Trophoblast cell (in vitro differentiated cells and primary cell): ENCODE measurements at regions not wholly inside any gene's neighbourhood (a gene's known extent, or its start where the extent isn't known, plus 50 kb on each side); places are given as distances from the start of the nearest gene placed in this dataset.
A peak's percentile ranks its signal among the peaks of the same experiment; 100 is the strongest.

Experiments
- DNase-seq, 2 donors: peaks; one replicate each; pipeline ENCODE4 v3.0.0-alpha.2; 2016
- H2AFZ ChIP-seq: 2 replicates; pipeline ENCODE4 v1.6.1; 2013; ENCODE audit warnings: low read length, moderate library complexity, mild to moderate bottlenecking; ENCODE audit not compliant: insufficient read depth, poor library complexity
- H2AK5ac ChIP-seq: 2 replicates; pipeline ENCODE4 v1.6.1; 2013; ENCODE audit warnings: mild to moderate bottlenecking, low read length
- H2BK120ac ChIP-seq: 2 replicates; pipeline ENCODE4 v1.6.1; 2013; ENCODE audit warnings: low read length, mild to moderate bottlenecking, moderate library complexity; ENCODE audit not compliant: insufficient read depth, poor library complexity
- H2BK12ac ChIP-seq: 2 replicates; pipeline ENCODE4 v1.6.1; 2013; ENCODE audit warnings: mild to moderate bottlenecking, low read length, moderate library complexity
- H2BK5ac ChIP-seq: 2 replicates; pipeline ENCODE4 v1.6.1; 2013; ENCODE audit warnings: low read length, low read depth, moderate library complexity, mild to moderate bottlenecking; ENCODE audit not compliant: poor library complexity
- H3K14ac ChIP-seq: 2 replicates; pipeline ENCODE4 v1.6.1; 2013; ENCODE audit warnings: mild to moderate bottlenecking, low read length
- H3K18ac ChIP-seq: 2 replicates; pipeline ENCODE4 v1.6.1; 2013; ENCODE audit warnings: mild to moderate bottlenecking, low read length
- H3K23ac ChIP-seq: 2 replicates; pipeline ENCODE4 v1.6.1; 2013; ENCODE audit warnings: low read length
- H3K27ac ChIP-seq: 2 replicates; pipeline ENCODE4 v1.5.1; 2013; ENCODE audit warnings: low read depth, mild to moderate bottlenecking, inconsistent platforms, low read length, moderate library complexity
- H3K27me3 ChIP-seq: 2 replicates; pipeline ENCODE4 v1.6.1; 2013; ENCODE audit warnings: inconsistent platforms, mild to moderate bottlenecking, low read length, moderate library complexity; ENCODE audit not compliant: insufficient read depth
- H3K36me3 ChIP-seq, 2 experiments: 1 replicate in 1 of 2; 2 replicates in 1 of 2; pipeline ENCODE4 v1.6.1; 2013; ENCODE audit warnings: low read length in 2 of 2, mild to moderate bottlenecking in 2 of 2, moderate library complexity in 1 of 2; ENCODE audit not compliant: insufficient read depth in 2 of 2, control insufficient read depth in 1 of 2
- H3K4ac ChIP-seq: 2 replicates; pipeline ENCODE4 v1.6.1; 2013; ENCODE audit warnings: low read depth, mild to moderate bottlenecking, low read length, moderate library complexity
- H3K4me1 ChIP-seq, 2 experiments: 1 replicate in 1 of 2; 2 replicates in 1 of 2; pipeline ENCODE4 v1.6.1; 2013; ENCODE audit warnings: low read length in 2 of 2, mild to moderate bottlenecking in 2 of 2, moderate library complexity in 1 of 2; ENCODE audit not compliant: insufficient read depth in 2 of 2, control insufficient read depth in 1 of 2
- H3K4me2 ChIP-seq: 2 replicates; pipeline ENCODE4 v1.6.1; 2013; ENCODE audit warnings: inconsistent platforms, mild to moderate bottlenecking, low read length, moderate library complexity
- H3K4me3 ChIP-seq: 2 replicates; pipeline ENCODE4 v1.5.1; 2013; ENCODE audit warnings: mild to moderate bottlenecking, low read depth, low read length, inconsistent platforms
- H3K79me1 ChIP-seq: one replicate; pipeline ENCODE4 v1.6.1; 2013; ENCODE audit warnings: low read length
- H3K79me2 ChIP-seq: 2 replicates; pipeline ENCODE4 v1.6.1; 2013; ENCODE audit warnings: low read length, mild to moderate bottlenecking; ENCODE audit not compliant: control insufficient read depth, insufficient read depth, poor library complexity
- H3K9ac ChIP-seq: 2 replicates; pipeline ENCODE4 v1.6.1; 2013; ENCODE audit warnings: mild to moderate bottlenecking, low read length
- H3K9me3 ChIP-seq: 2 replicates; pipeline ENCODE4 v1.6.1; 2013; ENCODE audit warnings: low read depth, mild to moderate bottlenecking, control low read depth, inconsistent platforms, low read length; ENCODE audit not compliant: insufficient read depth
- H4K12ac ChIP-seq: 2 replicates; pipeline ENCODE4 v1.6.1; 2013; ENCODE audit warnings: low read depth, mild to moderate bottlenecking, low read length, moderate library complexity
- H4K8ac ChIP-seq: 2 replicates; pipeline ENCODE4 v1.6.1; 2013; ENCODE audit warnings: low read depth, mild to moderate bottlenecking, low read length, moderate library complexity
- H4K91ac ChIP-seq: one replicate; pipeline ENCODE4 v1.6.1; 2013; ENCODE audit warnings: low read depth, mild to moderate bottlenecking, low read length, moderate library complexity
- WGBS: extraction: QIAGEN DNeasy Blood & Tissue Kit; methylation state at CpG from one replicate; pipeline ENCODE4 v1.1.7; 2013; ENCODE audit warnings: missing lambda C conversion rate; ENCODE audit not compliant: insufficient read length, insufficient coverage; ENCODE audit errors: extremely low coverage; 5-methylcytosine and 5-hydroxymethylcytosine counted together

DNA sequence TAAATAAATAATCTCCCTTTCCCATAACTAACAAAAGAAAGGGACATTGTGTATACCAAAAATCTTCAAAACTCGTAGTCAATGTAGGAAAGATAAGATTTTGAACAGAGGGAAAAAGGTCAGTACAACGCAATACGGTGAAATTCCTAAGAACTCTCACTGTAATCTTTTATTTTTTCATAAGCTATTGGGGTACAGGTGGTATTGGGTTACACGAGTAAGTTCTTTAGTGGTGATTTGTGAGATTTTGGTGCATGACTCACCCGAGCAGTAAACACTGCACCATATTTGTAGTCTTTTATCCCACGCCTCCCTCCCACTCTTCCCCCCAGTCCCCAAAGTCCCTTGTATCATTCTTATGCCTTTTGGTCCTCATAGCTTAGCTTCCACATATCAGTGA, 718.0 kb downstream of the TBL1XR1 start:
- Histone ChIP-seq H2AFZ (no peak overlapping the region), H3K18ac (no peak overlapping the region), H3K36me3 (no peaks in the 10 kb centered on the region), H3K14ac (no peak overlapping the region), H4K91ac (no peak overlapping the region), H3K27ac (no peak overlapping the region), H3K79me1 (no peaks in the 10 kb centered on the region), H2AK5ac (no peak overlapping the region), H3K79me2 (no peaks in the 10 kb centered on the region), H3K27me3 (no peaks in the 10 kb centered on the region), H3K9me3 (no peaks in the 10 kb centered on the region), H3K4ac (no peak overlapping the region), H3K9ac (no peak overlapping the region), H2BK120ac (no peak overlapping the region), H4K8ac (no peak overlapping the region), H3K23ac (no peak overlapping the region), H2BK12ac (no peak overlapping the region), H3K4me1 (no peaks in the 10 kb centered on the region), H3K4me2 (no peak overlapping the region), H3K4me3 (no peak overlapping the region), H2BK5ac (no peak overlapping the region), H4K12ac (no peak overlapping the region)
- no CpG with 5 or more reads among the region's 6 CpGs for WGBS
- no peak for DNase-seq

- H3K79me1 ChIP-seq, result no peaks in the 10 kb centered on the region
- H3K14ac ChIP-seq, result no peak overlapping the region
- no peaks in the 10 kb centered on the region for H3K36me3 ChIP-seq
- no peak overlapping the region for H2BK120ac ChIP-seq
- H3K9me3 ChIP-seq, result no peaks in the 10 kb centered on the region
- no peak overlapping the region for H2AFZ ChIP-seq
- no peak overlapping the region for H3K18ac ChIP-seq
- no peaks in the 10 kb centered on the region for H3K79me2 ChIP-seq
- no peaks in the 10 kb centered on the region for H3K4me1 ChIP-seq
- no peak overlapping the region for H3K4ac ChIP-seq
- H3K23ac ChIP-seq, result no peak overlapping the region
- no peak overlapping the region for H3K27ac ChIP-seq
- no peaks in the 10 kb centered on the region for H3K27me3 ChIP-seq
- no peak overlapping the region for H2BK5ac ChIP-seq
- H3K4me3 ChIP-seq, result no peak overlapping the region
- H4K12ac ChIP-seq, result no peak overlapping the region
- H2BK12ac ChIP-seq, result no peak overlapping the region
- DNase-seq, result peak; percentile 1 to 3
- no peak overlapping the region for H3K9ac ChIP-seq
- WGBS, result no CpG with 5 or more reads among the region's 6 CpGs
- H3K4me2 ChIP-seq, result no peak overlapping the region
- no peak overlapping the region for H4K91ac ChIP-seq
- no peak overlapping the region for H2AK5ac ChIP-seq
- H4K8ac ChIP-seq, result no peak overlapping the region
These were observed 727.5 kb downstream of the TBL1XR1 start for GRCh38 chr3:176469694-176470205.

- H4K8ac ChIP-seq, result no peak overlapping the region
- no peaks in the 10 kb centered on the region for H3K9me3 ChIP-seq
- H3K9ac ChIP-seq, result no peak overlapping the region
- no peak for DNase-seq
- no peak overlapping the region for H2AFZ ChIP-seq
- no peak overlapping the region for H2BK120ac ChIP-seq
- H4K91ac ChIP-seq, result no peak overlapping the region
- no peak overlapping the region for H3K18ac ChIP-seq
- no peaks in the 10 kb centered on the region for H3K79me1 ChIP-seq
- no peak overlapping the region for H3K4me2 ChIP-seq
- H3K27ac ChIP-seq, result no peak overlapping the region
- H3K14ac ChIP-seq, result no peak overlapping the region
- H3K27me3 ChIP-seq, result no peaks in the 10 kb centered on the region
- no peak overlapping the region for H4K12ac ChIP-seq
- H3K4ac ChIP-seq, result no peak overlapping the region
- no peak overlapping the region for H3K4me3 ChIP-seq
- no peak overlapping the region for H3K23ac ChIP-seq
- WGBS, result no CpG with 5 or more reads among the region's 2 CpGs
- no peaks in the 10 kb centered on the region for H3K4me1 ChIP-seq
- H3K79me2 ChIP-seq, result no peaks in the 10 kb centered on the region
- no peak overlapping the region for H2AK5ac ChIP-seq
- H2BK12ac ChIP-seq, result no peak overlapping the region
- no peaks in the 10 kb centered on the region for H3K36me3 ChIP-seq
- H2BK5ac ChIP-seq, result no peak overlapping the region
These were observed 733.7 kb downstream of the TBL1XR1 start for GRCh38 chr3:176463610-176464009.

DNA sequence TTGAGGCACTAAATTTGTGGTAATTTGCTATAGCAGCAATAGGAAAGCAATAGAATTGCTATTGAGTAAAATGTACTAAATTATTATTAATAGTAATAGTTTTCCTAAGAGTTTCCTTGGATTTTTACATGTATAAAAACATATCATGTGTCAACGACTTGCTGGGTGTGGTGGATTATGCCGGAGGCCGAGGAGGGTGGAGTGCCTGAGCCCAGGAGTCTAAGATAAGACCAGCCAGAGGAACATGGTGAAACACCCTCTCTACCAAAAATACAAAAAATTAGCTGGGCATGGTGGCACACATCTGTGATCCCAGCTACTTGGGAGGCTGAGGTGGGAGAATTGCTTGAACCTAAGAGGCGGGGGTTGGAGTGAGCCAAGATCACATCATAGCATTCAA, 749.9 kb downstream of the TBL1XR1 start:
- no peak overlapping the region for H4K12ac ChIP-seq
- no peak overlapping the region for H2AFZ ChIP-seq
- H3K36me3 ChIP-seq, result no peaks in the 10 kb centered on the region
- H3K4me1 ChIP-seq, result no peaks in the 10 kb centered on the region
- H4K91ac ChIP-seq, result no peak overlapping the region
- H2AK5ac ChIP-seq, result no peak overlapping the region
- no peak overlapping the region for H3K14ac ChIP-seq
- H4K8ac ChIP-seq, result no peak overlapping the region
- no peak overlapping the region for H3K23ac ChIP-seq
- H3K79me1 ChIP-seq, result no peaks in the 10 kb centered on the region
- H2BK120ac ChIP-seq, result no peak overlapping the region
- no CpG with 5 or more reads among the region's 4 CpGs for WGBS
- no peak overlapping the region for H3K4me3 ChIP-seq
- no peak overlapping the region for H3K9ac ChIP-seq
- H3K27me3 ChIP-seq, result no peaks in the 10 kb centered on the region
- no peak overlapping the region for H2BK5ac ChIP-seq
- no peaks in the 10 kb centered on the region for H3K79me2 ChIP-seq
- H3K9me3 ChIP-seq, result no peaks in the 10 kb centered on the region
- no peak overlapping the region for H2BK12ac ChIP-seq
- DNase-seq, result no peak
- no peak overlapping the region for H3K4me2 ChIP-seq
- no peak overlapping the region for H3K27ac ChIP-seq
- no peak overlapping the region for H3K4ac ChIP-seq
- H3K18ac ChIP-seq, result no peak overlapping the region
